ENCODE measurements at regions not wholly inside any gene's neighbourhood (a gene's known extent, or its start where the extent isn't known, plus 50 kb on each side); places are given as distances from the start of the nearest gene placed in this dataset.
"Not testable (repeated sequence)": the region's sequence is repeated elsewhere in the genome, so short reads cannot be mapped to it uniquely, and the experiment has no call there.

GRCh38 chr10:28444031-28444430 lies 88.9 kb upstream of the WAC start:
- DNase-seq (ENCODE audit: low read depth in 2 of 2), result no peak

GRCh38 chr10:28445516-28445915 lies 87.4 kb upstream of the WAC start:
- DNase-seq (ENCODE audit: low read depth in 2 of 2), result no peak

DNA sequence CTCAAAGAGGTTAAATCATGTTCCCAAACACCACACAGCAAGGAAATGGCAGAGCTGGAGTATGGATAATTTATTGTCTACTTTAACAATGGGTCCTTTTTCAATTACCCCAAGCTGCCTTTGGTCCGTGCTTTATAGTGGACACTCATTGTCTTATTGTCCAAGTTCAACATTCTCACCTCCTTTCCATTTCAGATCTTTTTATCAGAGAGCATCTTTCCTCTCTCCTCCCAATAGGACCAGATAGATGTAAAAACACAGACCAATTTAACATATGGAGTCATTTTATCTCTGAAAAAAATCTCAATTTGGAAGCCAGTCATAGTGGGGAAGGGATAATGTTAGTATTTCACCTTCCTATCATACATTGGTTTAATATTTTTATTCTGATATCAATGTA lies 83.5 kb upstream of the WAC start:
- DNase-seq (ENCODE audit: low read depth in 2 of 2), result no peak

GRCh38 chr10:28449926-28450325 lies 83.0 kb upstream of the WAC start:
- DNase-seq (ENCODE audit: low read depth in 2 of 2), result no peak

DNA sequence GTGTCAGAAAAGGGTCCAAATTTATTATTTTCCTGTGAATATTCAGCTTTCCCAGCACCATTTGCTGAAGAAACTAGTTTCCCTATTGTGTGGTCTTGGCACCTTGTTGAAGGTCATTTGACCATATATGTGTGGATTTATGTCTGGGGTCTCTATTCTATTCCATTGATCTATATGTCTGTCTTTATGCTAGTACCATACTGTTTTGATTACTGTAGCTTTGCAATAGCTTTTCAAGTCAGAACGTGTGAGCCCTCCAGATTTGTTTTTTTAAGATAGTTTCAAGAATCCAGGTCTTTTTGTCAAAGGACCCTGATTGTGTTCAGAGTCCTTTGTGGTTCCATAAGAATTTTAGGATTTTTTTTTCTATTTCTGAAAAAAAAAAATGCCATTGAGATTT lies 79.0 kb upstream of the WAC start:
- no peak for DNase-seq (ENCODE audit: low read depth in 2 of 2)

GRCh38 chr10:28457110-28457509 lies 75.8 kb upstream of the WAC start:
- DNase-seq (ENCODE audit: low read depth in 2 of 2), result no peak

DNA sequence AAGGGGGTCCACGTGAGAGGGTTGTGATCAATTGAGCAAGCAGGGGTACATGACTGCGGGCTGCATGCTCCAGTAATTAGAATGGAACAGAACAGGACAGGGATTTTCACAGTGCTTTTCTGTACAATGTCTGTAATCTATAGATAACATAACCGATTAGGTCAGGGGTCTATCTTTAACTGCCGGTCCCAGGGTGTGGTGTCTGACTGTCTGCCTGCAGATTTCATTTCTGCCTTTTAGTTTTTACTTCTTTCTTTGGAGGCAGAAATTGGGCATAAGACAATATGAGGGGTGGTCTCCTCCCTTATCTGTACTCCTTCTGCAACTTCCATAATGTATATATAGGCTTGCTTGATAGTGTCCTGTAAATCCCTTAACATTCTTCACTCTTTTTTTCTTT lies 75.0 kb upstream of the WAC start:
- DNase-seq (ENCODE audit: low read depth in 2 of 2), result not testable (repeated sequence)

GRCh38 chr10:28459453-28460144 lies 73.3 kb upstream of the WAC start:
- DNase-seq (ENCODE audit: low read depth in 2 of 2), result no peak

DNA sequence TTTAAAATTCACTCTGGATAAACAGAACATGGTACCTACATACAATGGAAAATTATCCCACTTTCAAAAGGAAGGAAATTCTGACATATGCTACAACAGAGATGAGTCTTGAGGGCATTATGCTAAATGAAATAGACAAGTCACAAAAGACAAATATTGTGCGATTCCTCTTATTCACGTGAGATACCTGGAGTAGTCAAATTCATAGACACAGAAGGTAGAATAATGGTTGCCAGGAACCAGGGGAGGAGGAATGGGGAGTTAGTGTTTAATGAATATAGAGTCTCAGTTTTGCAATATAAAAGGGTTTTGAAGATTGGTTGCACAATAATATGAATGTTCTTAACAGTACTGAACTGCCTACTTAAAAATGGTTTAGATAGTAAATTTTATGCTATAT lies 69.8 kb upstream of the WAC start:
- no peak for DNase-seq (ENCODE audit: low read depth in 2 of 2)

DNA sequence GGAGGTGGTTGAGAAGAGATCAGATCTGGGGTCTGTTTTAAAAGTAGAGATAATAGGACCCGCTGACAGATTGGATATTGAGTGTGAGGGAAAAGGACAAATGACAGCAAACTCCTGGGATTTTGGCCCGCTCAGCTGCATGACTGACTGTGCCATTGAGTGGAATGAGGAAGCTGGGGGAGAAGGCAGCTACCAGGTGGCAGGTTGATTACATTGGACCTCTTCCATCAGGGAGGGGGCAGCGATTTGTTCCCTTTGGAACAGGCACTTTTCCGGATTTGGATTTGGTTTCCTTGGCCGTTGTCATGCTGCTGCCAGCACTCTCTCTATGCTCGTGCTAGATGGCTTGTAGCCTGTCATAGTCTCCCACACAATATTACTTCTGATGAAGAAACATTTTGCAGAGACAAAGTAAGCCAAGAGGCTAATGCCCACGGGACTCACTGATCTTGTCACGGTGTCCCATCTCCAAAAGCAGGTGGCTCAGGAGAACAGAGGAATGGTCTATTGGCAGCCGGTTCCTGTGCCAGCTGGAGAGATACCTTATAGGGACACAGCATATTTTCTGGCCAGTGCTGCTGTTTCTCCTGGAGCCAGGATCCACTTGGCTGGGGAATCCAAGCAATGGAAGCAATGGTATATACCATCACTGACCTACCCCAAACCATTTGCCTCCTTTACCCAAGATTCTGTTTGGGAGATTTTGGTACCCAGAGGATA lies 69.1 kb upstream of the WAC start:
- DNase-seq (ENCODE audit: low read depth in 2 of 2), result no peak

DNA sequence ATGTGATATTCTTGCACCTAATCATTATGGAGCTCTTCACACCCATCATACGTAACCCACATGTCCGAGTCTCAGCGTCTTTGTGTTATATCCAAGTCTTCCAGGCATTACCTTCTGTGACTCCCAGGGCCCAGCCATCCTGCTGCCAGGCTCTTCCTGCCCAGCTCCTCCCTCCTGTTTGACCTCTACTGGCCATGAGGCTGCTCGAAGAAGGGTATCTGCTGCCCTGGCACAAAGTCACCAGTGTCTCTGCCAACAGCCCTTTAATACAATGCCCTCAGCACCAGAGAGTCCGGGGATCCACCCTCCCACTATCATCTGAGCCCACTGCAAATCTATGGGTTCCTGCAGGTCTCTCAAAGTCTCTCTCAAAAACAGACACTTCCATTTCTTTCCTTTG lies 65.3 kb upstream of the WAC start:
- no peak for DNase-seq (ENCODE audit: low read depth in 2 of 2)

DNA sequence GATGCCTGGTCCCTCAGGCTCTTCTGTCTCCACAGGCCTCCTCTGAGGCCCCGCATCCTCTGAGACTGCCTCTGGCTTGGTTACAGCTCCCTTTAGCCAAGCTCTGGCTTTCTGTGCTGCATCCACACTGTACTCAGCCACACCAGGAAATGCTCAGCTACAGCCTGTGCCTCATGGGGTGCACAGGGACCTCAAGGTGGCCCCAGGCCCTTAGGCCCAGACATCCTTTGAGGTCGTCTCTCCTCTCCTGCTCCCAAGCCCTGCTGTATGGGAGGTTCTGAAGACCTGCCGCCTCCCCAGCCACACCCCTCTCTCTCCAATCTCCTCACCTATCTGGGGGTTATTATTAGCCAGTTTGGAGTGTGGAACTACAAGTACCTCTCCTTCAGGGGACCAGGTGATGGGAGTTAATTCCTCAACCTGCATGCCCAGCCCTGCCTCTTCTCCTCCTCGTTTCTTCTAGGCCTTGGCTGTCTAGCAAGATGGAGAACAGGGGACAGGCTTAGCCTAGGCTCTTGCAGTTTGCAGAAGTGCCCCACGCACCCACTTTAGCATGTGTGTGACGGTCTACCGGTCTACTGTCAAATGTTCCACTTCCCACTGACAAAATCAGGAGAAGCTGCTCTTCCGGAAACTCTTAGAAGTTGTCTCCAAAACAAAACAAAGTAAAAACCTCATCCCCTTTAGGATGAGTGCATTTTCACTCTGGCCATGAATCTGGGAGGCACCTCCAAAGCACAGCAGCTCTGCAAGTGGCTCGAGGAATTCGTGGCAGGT lies 64.0 kb upstream of the WAC start:
- DNase-seq (ENCODE audit: low read depth in 2 of 2), result no peak

- no peak for DNase-seq (ENCODE audit: low read depth in 2 of 2)
Measured at GRCh38 chr10:28470873-28471651, 61.9 kb upstream of the WAC start.

DNA sequence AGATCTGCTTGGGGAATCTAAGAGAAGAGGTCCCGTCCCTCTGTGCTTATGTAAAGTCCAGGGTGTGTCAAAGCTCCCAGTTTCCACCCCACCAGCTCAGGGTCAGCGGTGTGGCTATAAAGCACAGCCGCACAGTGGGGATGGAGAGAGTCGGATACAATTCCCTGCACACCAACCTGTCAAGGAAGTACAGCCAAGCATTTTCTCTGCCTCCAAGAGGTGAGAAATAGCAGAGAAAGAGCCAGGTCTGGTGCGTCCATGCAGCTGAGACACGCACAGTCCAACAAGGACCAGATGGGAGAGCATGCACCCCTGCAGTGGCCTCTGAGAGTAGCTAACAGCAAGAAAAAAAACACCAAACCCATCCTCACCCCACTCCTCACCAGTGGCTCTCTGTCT lies 61.3 kb upstream of the WAC start:
- no peak for DNase-seq (ENCODE audit: low read depth in 2 of 2)

DNA sequence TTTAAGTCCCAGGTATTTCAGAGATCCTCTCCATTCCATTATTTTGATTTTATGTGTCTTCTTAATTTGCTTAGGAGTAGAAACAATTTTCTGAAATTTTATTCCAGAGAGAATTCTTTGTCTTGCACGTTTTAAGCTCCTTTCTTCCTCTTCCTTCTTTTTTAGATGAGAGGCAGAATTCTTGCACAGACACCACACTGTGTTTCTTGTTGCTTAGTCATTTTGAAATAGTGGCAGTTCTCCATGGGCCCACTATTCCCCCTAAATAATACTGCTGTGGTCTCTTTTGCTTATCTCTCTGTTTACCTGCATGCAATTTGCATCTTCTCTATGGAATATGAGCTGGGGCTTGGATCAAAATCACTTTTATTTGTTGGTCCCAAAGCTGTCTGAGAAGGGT lies 54.3 kb upstream of the WAC start:
- DNase-seq (ENCODE audit: low read depth in 2 of 2), result no peak

GRCh38 chr10:28479425-28479865 lies 53.5 kb upstream of the WAC start:
- no peak for DNase-seq (ENCODE audit: low read depth in 2 of 2)

GRCh38 chr10:28479927-28480627 lies 52.8 kb upstream of the WAC start:
- DNase-seq (ENCODE audit: low read depth in 2 of 2), result no peak

DNA sequence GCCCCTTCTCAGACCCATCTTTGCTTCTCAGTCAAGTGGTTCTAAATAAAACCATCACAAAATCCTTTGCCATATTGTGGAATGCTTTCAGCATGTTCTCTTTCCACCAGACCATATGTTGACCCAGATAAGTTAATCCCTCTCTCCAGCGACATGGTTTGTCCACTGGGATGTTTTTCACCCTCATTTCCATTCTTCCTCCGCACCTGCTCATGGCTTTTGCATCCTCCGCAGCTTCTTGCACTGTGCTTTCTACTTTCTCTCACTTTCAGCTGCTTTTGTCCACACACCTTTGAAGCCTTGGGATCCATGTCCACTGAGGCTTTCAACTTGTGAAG lies 52.3 kb upstream of the WAC start:
- no peak for DNase-seq (ENCODE audit: low read depth in 2 of 2)

- DNase-seq (ENCODE audit: low read depth in 2 of 2), result not testable (repeated sequence)
Measured at GRCh38 chr10:28481346-28481745, 51.6 kb upstream of the WAC start.

- DNase-seq (ENCODE audit: low read depth in 2 of 2), result no peak
Measured at GRCh38 chr10:28481968-28482367, 51.0 kb upstream of the WAC start.
